Smooth muscle cell (in vitro differentiated cells): ENCODE measurements at regions not wholly inside any gene's neighbourhood (a gene's known extent, or its start where the extent isn't known, plus 50 kb on each side); places are given as distances from the start of the nearest gene placed in this dataset.
A peak's percentile ranks its signal among the peaks of the same experiment; 100 is the strongest.

ENCODE experiments used
- DNase-seq: peaks from one replicate; lab custom pipeline; 2025; ENCODE audit not compliant: unreplicated experiment; lab: John Stamatoyannopoulos, UW
- H2AFZ ChIP-seq: fragments of 200-600 bp; sonication (generic); 2 replicates; pipeline ENCODE4 v1.6.0; 2016; ENCODE audit warnings: antibody characterized with exemption, low read depth, mild to moderate bottlenecking
- H3F3A ChIP-seq: fragments of 200-600 bp; sonication (generic); 2 replicates; pipeline ENCODE4 v1.6.0; 2017; ENCODE audit warnings: antibody characterized with exemption, low read depth
- H3K27ac ChIP-seq: fragments of 200-600 bp; sonication (generic); 2 replicates; pipeline ENCODE4 v1.5.1; 2016; ENCODE audit warnings: low read depth, mild to moderate bottlenecking
- H3K27me3 ChIP-seq: fragments of 200-600 bp; sonication (generic); 2 replicates; pipeline ENCODE4 v1.6.1; 2016; ENCODE audit warnings: low read depth, mild to moderate bottlenecking
- H3K36me3 ChIP-seq: fragments of 200-600 bp; sonication (generic); 2 replicates; pipeline ENCODE4 v1.5.1; 2016; ENCODE audit warnings: low read depth
- H3K4me1 ChIP-seq: fragments of 200-600 bp; sonication (generic); 2 replicates; pipeline ENCODE4 v1.5.1; 2016; ENCODE audit warnings: low read depth
- H3K4me2 ChIP-seq: fragments of 200-600 bp; sonication (generic); 2 replicates; pipeline ENCODE4 v1.6.0; 2016; ENCODE audit warnings: mild to moderate bottlenecking
- H3K4me3 ChIP-seq: fragments of 200-600 bp; sonication (generic); 2 replicates; pipeline ENCODE4 v1.5.1; 2016; ENCODE audit warnings: mild to moderate bottlenecking
- H3K79me2 ChIP-seq: fragments of 200-600 bp; sonication (generic); 2 replicates; pipeline ENCODE4 v1.6.0; 2016; ENCODE audit warnings: low read depth, mild to moderate bottlenecking
- H3K9ac ChIP-seq: fragments of 200-600 bp; sonication (generic); 2 replicates; pipeline ENCODE4 v1.6.0; 2016; ENCODE audit warnings: low read depth
- H3K9me3 ChIP-seq: fragments of 200-600 bp; sonication (generic); replicated peaks from 2 replicates; pipeline ENCODE4 v1.5.1; 2016; ENCODE audit warnings: low read depth
- H4K20me1 ChIP-seq: fragments of 200-600 bp; sonication (generic); 2 replicates; pipeline ENCODE4 v1.6.0; 2016; ENCODE audit warnings: low read depth
- WGBS: methylation state at CpG from one replicate; pipeline ENCODE4 v1.1.7; 2016; ENCODE audit warnings: low lambda C conversion rate; 5-methylcytosine and 5-hydroxymethylcytosine counted together
- TF ChIP-seq, protein P1 (sequence below): fragments of 200-600 bp; sonication (generic); IDR thresholded peaks from 2 replicates; pipeline ENCODE4 v1.5.1; 2017; ENCODE audit warnings: borderline replicate concordance, mild to moderate bottlenecking, antibody characterized with exemption; ENCODE audit not compliant: insufficient read depth, poor library complexity, severe bottlenecking

GRCh38 chrX:46330981-46331380 is 214.2 kb downstream of the ZNF674 start:
- no peaks in the 10 kb centered on the region for H3K36me3 ChIP-seq
- H3K4me2 ChIP-seq: no peak overlapping the region
- TF ChIP-seq, protein P1, sequence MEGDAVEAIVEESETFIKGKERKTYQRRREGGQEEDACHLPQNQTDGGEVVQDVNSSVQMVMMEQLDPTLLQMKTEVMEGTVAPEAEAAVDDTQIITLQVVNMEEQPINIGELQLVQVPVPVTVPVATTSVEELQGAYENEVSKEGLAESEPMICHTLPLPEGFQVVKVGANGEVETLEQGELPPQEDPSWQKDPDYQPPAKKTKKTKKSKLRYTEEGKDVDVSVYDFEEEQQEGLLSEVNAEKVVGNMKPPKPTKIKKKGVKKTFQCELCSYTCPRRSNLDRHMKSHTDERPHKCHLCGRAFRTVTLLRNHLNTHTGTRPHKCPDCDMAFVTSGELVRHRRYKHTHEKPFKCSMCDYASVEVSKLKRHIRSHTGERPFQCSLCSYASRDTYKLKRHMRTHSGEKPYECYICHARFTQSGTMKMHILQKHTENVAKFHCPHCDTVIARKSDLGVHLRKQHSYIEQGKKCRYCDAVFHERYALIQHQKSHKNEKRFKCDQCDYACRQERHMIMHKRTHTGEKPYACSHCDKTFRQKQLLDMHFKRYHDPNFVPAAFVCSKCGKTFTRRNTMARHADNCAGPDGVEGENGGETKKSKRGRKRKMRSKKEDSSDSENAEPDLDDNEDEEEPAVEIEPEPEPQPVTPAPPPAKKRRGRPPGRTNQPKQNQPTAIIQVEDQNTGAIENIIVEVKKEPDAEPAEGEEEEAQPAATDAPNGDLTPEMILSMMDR: no peak
- no peaks in the 10 kb centered on the region for H3F3A ChIP-seq
- DNase-seq: no peak
- no peak overlapping the region for H3K4me3 ChIP-seq
- no peak overlapping the region for H2AFZ ChIP-seq
- H3K9me3 ChIP-seq: no peaks in the 10 kb centered on the region
- no peaks in the 10 kb centered on the region for H4K20me1 ChIP-seq
- H3K27ac ChIP-seq: no peak overlapping the region
- H3K79me2 ChIP-seq: no peaks in the 10 kb centered on the region
- no peaks in the 10 kb centered on the region for H3K27me3 ChIP-seq
- no peak overlapping the region for H3K9ac ChIP-seq
- peaks cover 11% of the 10 kb centered on the region for H3K4me1 ChIP-seq

DNA sequence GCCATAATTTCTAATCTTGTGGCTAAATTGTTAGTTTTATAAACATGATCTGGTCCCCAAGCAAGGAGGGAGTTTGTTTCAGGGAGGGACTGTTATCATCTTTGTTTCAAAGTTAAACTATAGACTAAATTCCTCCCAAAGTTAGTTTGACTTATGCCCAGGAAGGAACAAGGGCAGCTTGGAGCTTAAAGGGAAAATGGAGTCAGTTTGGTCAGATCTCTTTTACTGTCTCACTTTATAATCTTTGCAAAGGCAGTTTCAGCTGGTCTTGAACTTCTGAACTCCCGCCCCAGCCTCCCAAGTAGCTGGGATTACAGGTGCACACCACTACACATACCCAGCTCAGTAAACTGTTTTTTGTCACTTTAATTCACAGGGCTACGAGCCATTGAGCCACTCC is 214.7 kb downstream of the ZNF674 start:
- Histone ChIP-seq H4K20me1 (no peaks in the 10 kb centered on the region), H2AFZ (no peak overlapping the region), H3K79me2 (no peaks in the 10 kb centered on the region), H3K4me2 (no peak overlapping the region), H3K9ac (no peak overlapping the region), H3K27ac (no peak overlapping the region), H3K4me3 (no peak overlapping the region), H3K36me3 (no peaks in the 10 kb centered on the region), H3K27me3 (no peaks in the 10 kb centered on the region), H3K4me1 (peaks cover 11% of the 10 kb centered on the region), H3F3A (no peaks in the 10 kb centered on the region), H3K9me3 (no peaks in the 10 kb centered on the region)
- TF ChIP-seq, protein P1: no peak
- WGBS: 75% methylated on average over 2 of the region's 2 CpGs
- no peak for DNase-seq

GRCh38 chrX:46328133-46328532 is 217.1 kb downstream of the ZNF674 start:
- TF ChIP-seq, protein P1: no peak
- Histone ChIP-seq H3K9me3 (no peaks in the 10 kb centered on the region), H3K27me3 (no peaks in the 10 kb centered on the region), H2AFZ (no peak overlapping the region), H3K4me1 (peaks cover 11% of the 10 kb centered on the region), H3K9ac (no peak overlapping the region), H3K36me3 (no peaks in the 10 kb centered on the region), H3K27ac (peak overlapping the region; percentile 70), H3F3A (no peaks in the 10 kb centered on the region), H4K20me1 (no peaks in the 10 kb centered on the region), H3K4me2 (no peak overlapping the region), H3K79me2 (no peaks in the 10 kb centered on the region), H3K4me3 (no peak overlapping the region)
- 67% methylated on average over 1 of the region's 1 CpG for WGBS
- DNase-seq: no peak

- DNase-seq: no peak
- Histone ChIP-seq H3K36me3 (no peaks in the 10 kb centered on the region), H3K4me1 (peaks cover 11% of the 10 kb centered on the region), H4K20me1 (no peaks in the 10 kb centered on the region), H3K27me3 (no peaks in the 10 kb centered on the region), H3F3A (no peaks in the 10 kb centered on the region), H3K79me2 (no peaks in the 10 kb centered on the region), H2AFZ (no peak overlapping the region), H3K4me2 (peak overlapping the region; percentile 34), H3K9me3 (no peaks in the 10 kb centered on the region), H3K9ac (no peak overlapping the region), H3K4me3 (no peak overlapping the region), H3K27ac (peak overlapping the region; percentile 70)
- TF ChIP-seq, protein P1: no peak
- 29% methylated on average over 7 of the region's 7 CpGs for WGBS
Observed at GRCh38 chrX:46327566-46328115, 217.6 kb downstream of the ZNF674 start.
